GM10266 (cell line): ENCODE measurements at regions not wholly inside any gene's neighbourhood (a gene's known extent, or its start where the extent isn't known, plus 50 kb on each side); places are given as distances from the start of the nearest gene placed in this dataset.

Source experiments
- DNase-seq: peaks from one replicate; pipeline ENCODE4 v3.0.0; 2012; ENCODE audit errors: extremely low spot score
- TF ChIP-seq, protein P1 (sequence below): IDR thresholded peaks from 2 replicates; pipeline ENCODE4 v1.5.1; 2012; ENCODE audit warnings: mild to moderate bottlenecking, low read depth; ENCODE audit not compliant: control insufficient read depth, insufficient read depth; ENCODE audit errors: missing control alignments

DNA sequence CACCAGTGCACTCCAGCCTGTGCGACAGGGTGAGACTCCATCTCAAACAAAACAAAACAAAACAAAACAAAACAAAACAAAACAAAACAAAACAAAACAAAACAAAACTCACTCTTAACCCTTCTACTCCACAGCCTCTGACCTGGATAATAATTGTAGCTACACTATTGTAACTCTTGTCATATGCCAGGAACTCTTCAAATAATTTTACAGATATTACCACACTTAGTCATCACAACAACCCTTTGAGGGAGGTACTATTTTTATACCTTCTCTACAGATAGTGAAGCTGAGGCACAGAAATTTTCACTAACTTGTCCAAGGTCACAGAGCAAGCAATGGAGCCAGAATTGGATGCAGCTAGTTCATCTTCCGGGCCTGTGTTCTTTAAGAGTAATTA is 547.8 kb downstream of the ADGRL2 start:
- TF ChIP-seq, protein P1, sequence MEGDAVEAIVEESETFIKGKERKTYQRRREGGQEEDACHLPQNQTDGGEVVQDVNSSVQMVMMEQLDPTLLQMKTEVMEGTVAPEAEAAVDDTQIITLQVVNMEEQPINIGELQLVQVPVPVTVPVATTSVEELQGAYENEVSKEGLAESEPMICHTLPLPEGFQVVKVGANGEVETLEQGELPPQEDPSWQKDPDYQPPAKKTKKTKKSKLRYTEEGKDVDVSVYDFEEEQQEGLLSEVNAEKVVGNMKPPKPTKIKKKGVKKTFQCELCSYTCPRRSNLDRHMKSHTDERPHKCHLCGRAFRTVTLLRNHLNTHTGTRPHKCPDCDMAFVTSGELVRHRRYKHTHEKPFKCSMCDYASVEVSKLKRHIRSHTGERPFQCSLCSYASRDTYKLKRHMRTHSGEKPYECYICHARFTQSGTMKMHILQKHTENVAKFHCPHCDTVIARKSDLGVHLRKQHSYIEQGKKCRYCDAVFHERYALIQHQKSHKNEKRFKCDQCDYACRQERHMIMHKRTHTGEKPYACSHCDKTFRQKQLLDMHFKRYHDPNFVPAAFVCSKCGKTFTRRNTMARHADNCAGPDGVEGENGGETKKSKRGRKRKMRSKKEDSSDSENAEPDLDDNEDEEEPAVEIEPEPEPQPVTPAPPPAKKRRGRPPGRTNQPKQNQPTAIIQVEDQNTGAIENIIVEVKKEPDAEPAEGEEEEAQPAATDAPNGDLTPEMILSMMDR = no peak
- no peak for DNase-seq

DNA sequence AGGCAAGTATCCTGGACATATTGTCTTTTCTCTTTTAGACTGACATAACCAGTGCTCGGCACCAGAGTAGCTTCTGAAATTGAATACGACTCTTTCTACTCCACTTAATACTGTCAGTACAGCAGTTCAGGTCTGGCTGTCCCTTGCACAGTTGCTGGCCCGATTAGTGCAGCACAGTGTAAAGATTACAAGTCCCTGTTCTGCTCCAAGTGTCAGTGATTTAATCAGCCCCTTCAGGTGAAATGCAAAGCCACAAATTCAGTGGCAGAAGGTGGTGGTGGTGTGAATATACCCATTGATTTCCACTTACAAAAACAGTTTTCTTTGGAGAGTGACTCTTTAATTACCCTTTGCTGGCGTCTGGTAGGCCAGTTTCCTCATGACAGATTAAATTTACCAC is 545.4 kb downstream of the ADGRL2 start:
- TF ChIP-seq, protein P1 = no peak
- no peak for DNase-seq

DNA sequence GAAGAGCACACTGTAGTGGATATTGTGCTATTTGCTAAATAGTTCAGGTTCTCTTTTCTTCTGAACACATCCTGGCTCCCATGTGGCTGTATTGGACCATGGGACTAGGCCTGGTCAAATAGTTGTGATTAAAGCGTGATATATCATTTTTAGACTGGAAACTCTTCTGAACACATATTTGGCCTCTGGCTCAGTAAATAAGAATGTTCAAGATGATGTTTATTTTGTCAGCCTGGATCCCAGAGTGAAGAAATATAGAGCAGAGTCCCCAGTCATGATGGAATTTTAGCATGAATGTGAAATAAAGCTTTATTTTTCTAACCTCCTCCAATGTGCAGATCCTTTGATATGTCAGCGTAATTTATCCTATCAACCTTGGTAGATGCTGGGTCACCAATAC is 542.6 kb downstream of the ADGRL2 start:
- no peak for DNase-seq
- TF ChIP-seq, protein P1 = no peak

DNA sequence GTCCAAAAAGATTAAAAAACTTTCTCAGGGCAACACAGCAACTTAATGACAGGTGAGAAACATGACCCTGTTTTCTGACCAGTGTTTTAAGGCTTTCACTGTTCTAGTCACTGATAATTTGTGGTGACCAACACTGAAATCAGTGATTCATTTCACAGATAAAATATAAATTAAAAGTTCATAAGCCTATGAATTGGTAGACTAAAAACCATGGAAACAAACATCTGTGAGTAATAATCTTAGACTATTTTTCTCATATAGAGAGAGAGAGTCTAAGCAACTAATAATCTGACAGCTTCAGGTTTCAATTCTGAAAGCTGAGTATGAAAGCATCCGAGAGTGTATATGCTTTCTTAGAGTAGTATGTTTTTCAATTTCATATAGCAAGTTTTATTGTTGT is 536.9 kb downstream of the ADGRL2 start:
- TF ChIP-seq, protein P1 = no peak
- no peak for DNase-seq

DNA sequence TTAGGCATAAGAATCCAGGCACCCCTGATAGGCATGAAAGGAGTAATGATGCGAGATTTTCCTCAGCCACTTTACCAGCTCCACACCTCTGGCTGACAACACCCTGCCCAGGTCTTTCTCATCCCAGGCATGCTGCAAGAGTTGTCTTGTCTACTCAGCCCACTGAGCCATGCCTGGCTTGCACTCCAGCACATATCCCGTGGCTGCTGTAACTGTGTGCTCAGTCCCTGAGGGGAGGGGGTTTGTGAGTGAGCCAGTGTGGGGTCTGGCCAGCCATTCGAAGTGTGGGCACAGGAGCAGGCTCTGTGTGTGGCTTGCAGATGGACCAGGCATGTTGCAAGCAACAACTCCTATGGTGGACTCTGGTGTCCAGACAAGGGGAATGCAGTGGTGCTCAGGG is 529.6 kb downstream of the ADGRL2 start:
- TF ChIP-seq, protein P1 = no peak
- no peak for DNase-seq

DNA sequence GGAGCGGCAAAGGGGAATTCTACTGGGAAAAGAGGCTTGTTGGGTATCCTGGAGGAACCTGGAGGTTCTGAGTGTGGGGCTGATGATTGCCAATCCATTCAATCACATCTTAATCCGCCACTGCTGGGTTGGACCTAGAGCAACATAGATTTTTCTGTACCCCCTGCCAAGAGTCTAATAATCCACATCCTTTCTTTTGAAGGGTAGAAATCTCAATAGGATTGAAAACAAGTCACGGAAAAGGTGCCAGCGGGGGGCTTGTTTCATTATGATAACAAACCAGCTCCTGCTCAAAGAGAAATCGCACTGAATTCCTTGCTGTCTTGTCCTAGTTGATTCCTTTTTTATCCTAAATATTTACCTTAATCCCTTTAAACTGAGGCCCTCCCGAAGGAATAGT is 528.5 kb downstream of the ADGRL2 start:
- DNase-seq = no peak
- TF ChIP-seq, protein P1 = no peak

DNA sequence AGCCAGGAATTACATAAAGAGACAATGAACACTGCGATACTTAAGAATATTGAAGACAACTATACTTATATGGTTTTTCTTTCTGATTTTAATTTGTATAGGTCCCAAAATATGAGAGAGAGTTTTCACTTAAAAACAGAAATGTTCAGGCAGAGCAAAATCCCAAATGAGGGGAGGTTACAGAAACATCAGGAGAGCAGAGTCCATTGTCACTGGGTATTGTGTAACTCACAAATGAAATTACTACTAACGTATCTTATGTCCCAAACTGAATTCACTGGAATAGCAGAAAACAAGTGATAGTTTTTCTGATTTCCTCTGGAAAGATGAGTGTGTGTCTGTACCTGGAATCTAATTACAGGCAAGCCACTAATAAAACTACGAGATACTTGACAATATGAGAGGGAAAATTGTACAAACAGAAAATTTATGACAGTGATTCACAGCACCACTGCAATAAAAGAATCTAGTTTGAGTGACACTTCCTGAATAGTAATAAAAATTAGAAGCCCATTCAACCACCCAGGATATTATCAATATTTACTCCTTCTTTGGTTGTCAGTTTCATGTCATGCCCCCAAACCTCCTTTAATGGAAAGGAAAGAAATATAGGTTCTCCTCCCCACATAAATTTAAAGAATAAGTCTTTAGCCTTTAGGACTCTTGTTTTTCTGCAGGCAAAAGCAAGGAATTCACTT is 522.6 kb downstream of the ADGRL2 start:
- no peak for DNase-seq

More for the DNA sequence above, 522.6 kb downstream of the ADGRL2 start:
- TF ChIP-seq, protein P1 = no peak
